HEK293 (cell line): ENCODE measurements at regions not wholly inside any gene's neighbourhood (a gene's known extent, or its start where the extent isn't known, plus 50 kb on each side); places are given as distances from the start of the nearest gene placed in this dataset.

ENCODE experiments used
- CTCF ChIA-PET: fragments of 350-600 bp; formaldehyde crosslinking; extraction: SDS; loops from one replicate; lab custom pipeline; 2021; ENCODE audit warnings: antibody characterized with exemption; lab: Yijun Ruan, JAX
- POLR2A ChIA-PET: fragments of 300-600 bp; formaldehyde crosslinking; extraction: SDS; loops from one replicate; lab custom pipeline; 2020; ENCODE audit warnings: antibody characterized with exemption, inconsistent platforms; lab: Yijun Ruan, JAX
- H3K27ac ChIP-seq: fragments of 200-500 bp; sonication (Bioruptor generic); 2 replicates; pipeline ENCODE4 v1.5.1; 2014; ENCODE audit warnings: low read depth, low read length, control low read depth, inconsistent platforms; ENCODE audit errors: extremely low read depth
- H3K36me3 ChIP-seq, 2 experiments: fragments of 200-500 bp in 1 of 2; sonication (Bioruptor generic) in 1 of 2; 1 replicate in 1 of 2; 2 replicates in 1 of 2; pipeline ENCODE4 v1.5.1; 2014 to 2017; ENCODE audit warnings: inconsistent platforms in 2 of 2, low read length in 2 of 2; ENCODE audit not compliant: control insufficient read depth in 2 of 2, insufficient read depth in 1 of 2
- H3K4me1 ChIP-seq: fragments of 200-500 bp; sonication (Bioruptor generic); 2 replicates; pipeline ENCODE4 v1.5.1; 2014; ENCODE audit warnings: mild to moderate bottlenecking, low read length, inconsistent platforms; ENCODE audit not compliant: control insufficient read depth, insufficient read depth
- H3K4me3 ChIP-seq: 2 replicates; pipeline ENCODE4 v1.5.1; 2011; ENCODE audit warnings: low read depth, mild to moderate bottlenecking, control low read depth, low read length, moderate library complexity
- H3K9me3 ChIP-seq: fragments of 200-500 bp; sonication (Bioruptor generic); 2 replicates; pipeline ENCODE4 v1.5.1; 2014; ENCODE audit warnings: low read depth, low read length, inconsistent platforms; ENCODE audit not compliant: control insufficient read depth, insufficient read depth
- GFI1B ChIP-seq: fragments of 450-650 bp; formaldehyde crosslinking; IDR thresholded peaks from 2 replicates; pipeline ENCODE4 v1.5.1; 2016; ENCODE audit warnings: missing biosample characterization, missing genetic modification characterization
- KLF8 ChIP-seq: fragments of 450-650 bp; formaldehyde crosslinking; IDR thresholded peaks from 2 replicates; pipeline ENCODE4 v1.5.1; 2016; ENCODE audit warnings: missing biosample characterization, missing genetic modification characterization
- KLF9 ChIP-seq: fragments of 450-650 bp; formaldehyde crosslinking; IDR thresholded peaks from 2 replicates; pipeline ENCODE4 v1.5.1; 2016; ENCODE audit warnings: missing biosample characterization, missing genetic modification characterization, low read depth
- MYNN ChIP-seq: fragments of 450-650 bp; formaldehyde crosslinking; IDR thresholded peaks from 2 replicates; pipeline ENCODE4 v1.5.1; 2016; ENCODE audit warnings: missing biosample characterization, missing genetic modification characterization, borderline replicate concordance
- MZF1 ChIP-seq: fragments of 450-650 bp; formaldehyde crosslinking; IDR thresholded peaks from 2 replicates; pipeline ENCODE4 v1.5.1; 2017; ENCODE audit warnings: missing biosample characterization, missing genetic modification characterization, borderline replicate concordance
- PATZ1 ChIP-seq: fragments of 450-650 bp; formaldehyde crosslinking; IDR thresholded peaks from 2 replicates; pipeline ENCODE4 v1.5.1; 2016; ENCODE audit warnings: missing biosample characterization, missing genetic modification characterization
- SP2 ChIP-seq: fragments of 450-650 bp; formaldehyde crosslinking; IDR thresholded peaks from 2 replicates; pipeline ENCODE4 v1.5.1; 2016; ENCODE audit warnings: missing biosample characterization, missing genetic modification characterization
- TCF7L2 ChIP-seq: IDR thresholded peaks from 2 replicates; pipeline ENCODE4 v1.6.1; 2011; ENCODE audit warnings: low read depth, mild to moderate bottlenecking, inconsistent platforms, low read length, moderate library complexity, borderline replicate concordance
- YY1 ChIP-seq: fragments of 450-650 bp; formaldehyde crosslinking; IDR thresholded peaks from 2 replicates; pipeline ENCODE4 v1.5.1; 2018; ENCODE audit warnings: missing biosample characterization, missing genetic modification characterization
- ZBTB48 ChIP-seq: fragments of 450-650 bp; formaldehyde crosslinking; IDR thresholded peaks from 2 replicates; pipeline ENCODE4 v1.5.1; 2016; ENCODE audit warnings: missing biosample characterization, missing genetic modification characterization
- ZNF132 ChIP-seq: fragments of 450-650 bp; formaldehyde crosslinking; IDR thresholded peaks from 2 replicates; pipeline ENCODE4 v1.5.1; 2017; ENCODE audit warnings: missing biosample characterization, missing genetic modification characterization, borderline replicate concordance
- ZNF157 ChIP-seq: fragments of 450-650 bp; formaldehyde crosslinking; IDR thresholded peaks from 2 replicates; pipeline ENCODE4 v1.5.1; 2016; ENCODE audit warnings: missing biosample characterization, missing genetic modification characterization
- ZNF174 ChIP-seq: fragments of 450-650 bp; formaldehyde crosslinking; IDR thresholded peaks from 2 replicates; pipeline ENCODE4 v1.5.0; 2017; ENCODE audit warnings: missing biosample characterization, mild to moderate bottlenecking, missing genetic modification characterization
- ZNF214 ChIP-seq: fragments of 450-650 bp; formaldehyde crosslinking; IDR thresholded peaks from 2 replicates; pipeline ENCODE4 v1.5.1; 2017; ENCODE audit warnings: missing biosample characterization, mild to moderate bottlenecking, missing genetic modification characterization, borderline replicate concordance
- ZNF274 ChIP-seq, 2 experiments: fragments of 200-500 bp in 1 of 2; fragments of 450-650 bp in 1 of 2; sonication (Bioruptor generic) in 1 of 2; formaldehyde crosslinking in 1 of 2; IDR thresholded peaks; 2 replicates each; pipeline versions ENCODE4 v1.5.1 to v1.6.1; 2014 to 2016; ENCODE audit warnings: borderline replicate concordance in 1 of 2, inconsistent platforms in 1 of 2, low read length in 1 of 2, missing biosample characterization in 1 of 2, missing genetic modification characterization in 1 of 2
- ZNF302 ChIP-seq: fragments of 450-650 bp; formaldehyde crosslinking; IDR thresholded peaks from 2 replicates; pipeline ENCODE4 v1.5.1; 2016; ENCODE audit warnings: missing biosample characterization, missing genetic modification characterization, low read depth
- ZNF37A ChIP-seq: fragments of 450-650 bp; IDR thresholded peaks from 2 replicates; pipeline ENCODE4 v1.5.1; 2018; ENCODE audit warnings: missing biosample characterization, missing genetic modification characterization
- ZNF394 ChIP-seq: fragments of 450-650 bp; formaldehyde crosslinking; IDR thresholded peaks from 2 replicates; pipeline ENCODE4 v1.5.1; 2016; ENCODE audit warnings: missing biosample characterization, missing genetic modification characterization, mild to moderate bottlenecking, moderate library complexity, borderline replicate concordance
- ZNF404 ChIP-seq: fragments of 450-650 bp; formaldehyde crosslinking; IDR thresholded peaks from 2 replicates; pipeline ENCODE4 v1.5.1; 2017; ENCODE audit warnings: missing biosample characterization, missing genetic modification characterization
- ZNF571 ChIP-seq: fragments of 450-650 bp; formaldehyde crosslinking; IDR thresholded peaks from 2 replicates; pipeline ENCODE4 v1.5.0; 2017; ENCODE audit warnings: missing biosample characterization, missing genetic modification characterization
- ZNF580 ChIP-seq: fragments of 450-650 bp; formaldehyde crosslinking; IDR thresholded peaks from 2 replicates; pipeline ENCODE4 v1.5.1; 2016; ENCODE audit warnings: missing biosample characterization, missing genetic modification characterization
- ZNF623 ChIP-seq: fragments of 450-650 bp; formaldehyde crosslinking; IDR thresholded peaks from 2 replicates; pipeline ENCODE4 v1.5.1; 2016; ENCODE audit warnings: missing biosample characterization, missing genetic modification characterization
- ZNF664 ChIP-seq: fragments of 450-650 bp; formaldehyde crosslinking; IDR thresholded peaks from 2 replicates; pipeline ENCODE4 v1.5.1; 2016; ENCODE audit warnings: missing biosample characterization, missing genetic modification characterization
- ZNF76 ChIP-seq: fragments of 450-650 bp; formaldehyde crosslinking; IDR thresholded peaks from 2 replicates; pipeline ENCODE4; 2016; ENCODE audit warnings: low read depth, missing biosample characterization, missing genetic modification characterization, borderline replicate concordance
- ZNF843 ChIP-seq: fragments of 450-650 bp; formaldehyde crosslinking; IDR thresholded peaks from 2 replicates; pipeline ENCODE4 v1.5.1; 2016; ENCODE audit warnings: missing biosample characterization, missing genetic modification characterization
- ZSCAN4 ChIP-seq: fragments of 450-650 bp; formaldehyde crosslinking; IDR thresholded peaks from 2 replicates; pipeline ENCODE4 v1.5.1; 2017; ENCODE audit warnings: missing biosample characterization, missing genetic modification characterization
- TF ChIP-seq, protein P1 (sequence below): fragments of 450-650 bp; formaldehyde crosslinking; conservative IDR thresholded peaks from 2 replicates; pipeline ENCODE4 v1.5.1; 2016; ENCODE audit warnings: low read depth, missing biosample characterization, missing genetic modification characterization
- TF ChIP-seq, protein P2 (sequence below): fragments of 450-650 bp; formaldehyde crosslinking; IDR thresholded peaks from 2 replicates; pipeline ENCODE4 v1.5.1; 2016; ENCODE audit warnings: missing biosample characterization, missing genetic modification characterization, low read depth

DNA sequence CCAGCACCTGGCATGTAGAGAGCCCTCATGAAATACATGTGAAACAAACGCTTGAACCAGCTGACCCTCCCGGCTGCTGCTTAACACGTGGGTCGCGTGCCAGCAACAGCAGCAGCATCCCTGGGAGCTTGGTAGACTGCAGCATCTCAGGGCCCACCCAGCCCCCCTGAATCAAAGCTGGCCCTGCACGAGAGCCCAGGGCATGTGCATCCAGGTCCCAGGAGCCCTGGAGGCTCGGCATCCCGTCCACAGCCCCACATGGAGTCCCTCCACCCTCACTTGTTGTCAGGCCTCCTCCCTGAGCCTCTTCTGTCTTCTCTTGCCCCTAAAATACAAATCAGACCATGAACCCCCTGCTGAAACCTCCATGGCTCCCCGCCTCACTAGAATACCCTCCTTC is 123.1 kb downstream of the MATN1 start:
- ChIA-PET POLR2A (no interaction called here), CTCF (no interaction called here)
- no peak overlapping the region for H3K4me3 ChIP-seq
- H3K27ac ChIP-seq, result no peak overlapping the region
- TF ChIP-seq SP2 (tag by site-specific recombination) (no peak), GFI1B (tag by site-specific recombination) (no peak), ZNF76 (tag by site-specific recombination) (no peak), ZNF274 (IDR thresholded peaks at IDR 0.05; ENCODE audit: low read length) (no peak), ZNF274 (tag by site-specific recombination; IDR thresholded peaks at IDR 0.05; ENCODE audit: borderline replicate concordance) (no peak), ZNF580 (no peak), PATZ1 (tag by site-specific recombination) (no peak), ZNF37A (tag by site-specific recombination) (no peak), KLF9 (no peak), YY1 (tag by site-specific recombination) (no peak), MZF1 (tag by site-specific recombination) (no peak), ZNF394 (no peak), ZNF302 (tag by site-specific recombination) (no peak)
- TF ChIP-seq, protein P1, sequence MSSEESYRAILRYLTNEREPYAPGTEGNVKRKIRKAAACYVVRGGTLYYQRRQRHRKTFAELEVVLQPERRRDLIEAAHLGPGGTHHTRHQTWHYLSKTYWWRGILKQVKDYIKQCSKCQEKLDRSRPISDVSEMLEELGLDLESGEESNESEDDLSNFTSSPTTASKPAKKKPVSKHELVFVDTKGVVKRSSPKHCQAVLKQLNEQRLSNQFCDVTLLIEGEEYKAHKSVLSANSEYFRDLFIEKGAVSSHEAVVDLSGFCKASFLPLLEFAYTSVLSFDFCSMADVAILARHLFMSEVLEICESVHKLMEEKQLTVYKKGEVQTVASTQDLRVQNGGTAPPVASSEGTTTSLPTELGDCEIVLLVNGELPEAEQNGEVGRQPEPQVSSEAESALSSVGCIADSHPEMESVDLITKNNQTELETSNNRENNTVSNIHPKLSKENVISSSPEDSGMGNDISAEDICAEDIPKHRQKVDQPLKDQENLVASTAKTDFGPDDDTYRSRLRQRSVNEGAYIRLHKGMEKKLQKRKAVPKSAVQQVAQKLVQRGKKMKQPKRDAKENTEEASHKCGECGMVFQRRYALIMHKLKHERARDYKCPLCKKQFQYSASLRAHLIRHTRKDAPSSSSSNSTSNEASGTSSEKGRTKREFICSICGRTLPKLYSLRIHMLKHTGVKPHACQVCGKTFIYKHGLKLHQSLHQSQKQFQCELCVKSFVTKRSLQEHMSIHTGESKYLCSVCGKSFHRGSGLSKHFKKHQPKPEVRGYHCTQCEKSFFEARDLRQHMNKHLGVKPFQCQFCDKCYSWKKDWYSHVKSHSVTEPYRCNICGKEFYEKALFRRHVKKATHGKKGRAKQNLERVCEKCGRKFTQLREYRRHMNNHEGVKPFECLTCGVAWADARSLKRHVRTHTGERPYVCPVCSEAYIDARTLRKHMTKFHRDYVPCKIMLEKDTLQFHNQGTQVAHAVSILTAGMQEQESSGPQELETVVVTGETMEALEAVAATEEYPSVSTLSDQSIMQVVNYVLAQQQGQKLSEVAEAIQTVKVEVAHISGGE (tag by site-specific recombination), result no peak
- TF ChIP-seq, protein P2, sequence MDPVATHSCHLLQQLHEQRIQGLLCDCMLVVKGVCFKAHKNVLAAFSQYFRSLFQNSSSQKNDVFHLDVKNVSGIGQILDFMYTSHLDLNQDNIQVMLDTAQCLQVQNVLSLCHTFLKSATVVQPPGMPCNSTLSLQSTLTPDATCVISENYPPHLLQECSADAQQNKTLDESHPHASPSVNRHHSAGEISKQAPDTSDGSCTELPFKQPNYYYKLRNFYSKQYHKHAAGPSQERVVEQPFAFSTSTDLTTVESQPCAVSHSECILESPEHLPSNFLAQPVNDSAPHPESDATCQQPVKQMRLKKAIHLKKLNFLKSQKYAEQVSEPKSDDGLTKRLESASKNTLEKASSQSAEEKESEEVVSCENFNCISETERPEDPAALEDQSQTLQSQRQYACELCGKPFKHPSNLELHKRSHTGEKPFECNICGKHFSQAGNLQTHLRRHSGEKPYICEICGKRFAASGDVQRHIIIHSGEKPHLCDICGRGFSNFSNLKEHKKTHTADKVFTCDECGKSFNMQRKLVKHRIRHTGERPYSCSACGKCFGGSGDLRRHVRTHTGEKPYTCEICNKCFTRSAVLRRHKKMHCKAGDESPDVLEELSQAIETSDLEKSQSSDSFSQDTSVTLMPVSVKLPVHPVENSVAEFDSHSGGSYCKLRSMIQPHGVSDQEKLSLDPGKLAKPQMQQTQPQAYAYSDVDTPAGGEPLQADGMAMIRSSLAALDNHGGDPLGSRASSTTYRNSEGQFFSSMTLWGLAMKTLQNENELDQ, result no peak
- H3K4me1 ChIP-seq, result no peaks in the 10 kb centered on the region
- H3K36me3 ChIP-seq, result no peaks in the 10 kb centered on the region
- H3K9me3 ChIP-seq, result no peaks in the 10 kb centered on the region

DNA sequence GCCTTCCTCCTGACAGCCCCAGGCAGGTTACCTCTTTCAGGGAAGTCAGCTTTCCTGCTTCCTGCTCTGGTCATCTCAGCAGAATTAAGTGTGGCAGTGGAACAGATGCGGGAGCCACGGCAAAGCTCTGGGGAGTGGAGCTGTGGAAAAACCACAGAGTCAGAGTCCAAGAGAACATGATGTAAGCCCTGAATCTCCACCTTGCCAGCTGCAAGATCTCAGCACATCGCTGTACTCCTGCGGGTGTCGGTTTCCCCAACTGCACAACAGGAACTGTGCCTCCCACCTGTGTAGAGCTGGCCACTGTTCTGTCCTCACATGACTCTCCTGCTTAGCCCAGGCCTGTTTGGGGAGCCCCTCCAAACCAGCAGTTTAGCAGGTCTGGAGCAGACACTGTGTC is 123.7 kb downstream of the MATN1 start:
- Histone ChIP-seq H3K4me1 (no peaks in the 10 kb centered on the region), H3K4me3 (no peak overlapping the region), H3K27ac (no peak overlapping the region), H3K36me3 (no peaks in the 10 kb centered on the region), H3K9me3 (no peaks in the 10 kb centered on the region)
- ChIA-PET CTCF (interaction anchor here (0.6 kb wide), 1 partner anchor 108 kb away, joined by 3 read pairs; no protein-coding TSS in a partner anchor), POLR2A (no interaction called here)
- TF ChIP-seq ZNF664 (no peak), ZNF404 (tag by site-specific recombination) (no peak), ZNF157 (tag by site-specific recombination) (no peak), ZNF571 (tag by site-specific recombination) (no peak), ZNF174 (tag by site-specific recombination) (no peak), ZNF843 (tag by site-specific recombination) (no peak), ZNF214 (tag by site-specific recombination) (no peak), KLF8 (tag by site-specific recombination) (no peak), ZSCAN4 (tag by site-specific recombination) (no peak), ZNF132 (no peak), MYNN (tag by site-specific recombination) (no peak), ZBTB48 (no peak), KLF9 (no peak), TCF7L2 (no peak), ZNF623 (tag by site-specific recombination) (no peak)
